CD14-positive monocyte (primary cell): ENCODE measurements at regions not wholly inside any gene's neighbourhood (a gene's known extent, or its start where the extent isn't known, plus 50 kb on each side); places are given as distances from the start of the nearest gene placed in this dataset.

Source experiments
- DNase-seq, 3 donors: peaks; one replicate each; pipeline ENCODE4 v3.0.0-alpha.2; 2011 to 2022
- H2AFZ ChIP-seq: 2 replicates; pipeline ENCODE4 v1.6.0; 2012; ENCODE audit warnings: mild to moderate bottlenecking, low read depth, low read length, inconsistent platforms; ENCODE audit not compliant: insufficient read depth, poor library complexity, severe bottlenecking
- H3K27ac ChIP-seq, 2 donors: 1 replicate in 1 of 2; 2 replicates in 1 of 2; pipeline ENCODE4 v1.5.1; 2012 to 2013; ENCODE audit warnings: low read length in 2 of 2, control low read depth in 1 of 2, inconsistent platforms in 1 of 2, low read depth in 1 of 2, mild to moderate bottlenecking in 1 of 2
- H3K27me3 ChIP-seq, 2 donors: one replicate each; pipeline versions ENCODE4 v1.6.0 to v1.6.1; 2011 to 2013; ENCODE audit warnings: low read length in 2 of 2; ENCODE audit not compliant: control insufficient read depth in 2 of 2, insufficient read depth in 2 of 2
- H3K36me3 ChIP-seq, 2 donors: replicated peaks in 1 of 2; 1 replicate in 1 of 2; 2 replicates in 1 of 2; pipeline versions ENCODE4 v1.5.1 to v1.6.1; 2012 to 2013; ENCODE audit warnings: low read length in 2 of 2, control low read depth in 1 of 2, inconsistent platforms in 1 of 2, mild to moderate bottlenecking in 1 of 2; ENCODE audit not compliant: insufficient read depth in 2 of 2, control insufficient read depth in 1 of 2
- H3K4me1 ChIP-seq, 2 donors: 1 replicate in 1 of 2; 2 replicates in 1 of 2; pipeline versions ENCODE4 v1.5.1 to v1.6.1; 2012 to 2013; ENCODE audit warnings: low read length in 2 of 2, control low read depth in 1 of 2, inconsistent platforms in 1 of 2, mild to moderate bottlenecking in 1 of 2, moderate library complexity in 1 of 2; ENCODE audit not compliant: insufficient read depth in 2 of 2, control insufficient read depth in 1 of 2
- H3K4me2 ChIP-seq: replicated peaks from 2 replicates; pipeline ENCODE3; 2012; ENCODE audit warnings: low read length, moderate library complexity, mild to moderate bottlenecking; ENCODE audit not compliant: poor library complexity, severe bottlenecking; ENCODE audit errors: extremely low read depth
- H3K4me3 ChIP-seq, 3 experiments: fragments of 200-600 bp in 1 of 3; sonication (generic) in 1 of 3; replicated peaks in 1 of 3; 1 replicate in 2 of 3; 2 replicates in 1 of 3; pipeline ENCODE4 v1.5.1; 2011 to 2013; ENCODE audit warnings: low read length in 3 of 3, mild to moderate bottlenecking in 3 of 3, control low read depth in 2 of 3, low read depth in 2 of 3, inconsistent platforms in 1 of 3, moderate library complexity in 1 of 3
- H3K79me2 ChIP-seq: 2 replicates; pipeline ENCODE4 v1.6.0; 2012; ENCODE audit warnings: mild to moderate bottlenecking, control low read depth, inconsistent platforms, low read length, moderate library complexity; ENCODE audit not compliant: insufficient read depth
- H3K9ac ChIP-seq: 2 replicates; pipeline ENCODE4 v1.6.0; 2017; ENCODE audit warnings: low read length, mild to moderate bottlenecking; ENCODE audit not compliant: insufficient read depth, poor library complexity, severe bottlenecking
- H3K9me3 ChIP-seq, 2 donors: replicated peaks in 1 of 2; 1 replicate in 1 of 2; 2 replicates in 1 of 2; pipeline versions ENCODE4 v1.5.1 to v1.6.1; 2012 to 2013; ENCODE audit warnings: low read length in 2 of 2, control low read depth in 1 of 2; ENCODE audit not compliant: control insufficient read depth in 1 of 2, insufficient read depth in 1 of 2
- H4K20me1 ChIP-seq: 2 replicates; pipeline ENCODE4 v1.6.0; 2012; ENCODE audit warnings: mild to moderate bottlenecking, low read length, control low read depth, moderate library complexity; ENCODE audit not compliant: insufficient read depth
- H3K27ac Mint-ChIP-seq, 7 donors: one replicate each; pipeline ENCODE4 v1.8.0; 2020; ENCODE audit warnings: mild to moderate bottlenecking in 7 of 7, mixed read lengths in 7 of 7, moderate library complexity in 6 of 7, inconsistent platforms in 2 of 7
- H3K27me3 Mint-ChIP-seq, 3 donors: one replicate each; pipeline ENCODE4 v1.8.0; 2021 to 2022; ENCODE audit warnings: low read depth in 3 of 3, mild to moderate bottlenecking in 3 of 3, mixed read lengths in 3 of 3, moderate library complexity in 3 of 3, inconsistent platforms in 1 of 3
- H3K36me3 Mint-ChIP-seq, 2 donors: one replicate each; pipeline ENCODE4 v1.8.0; 2020; ENCODE audit warnings: mixed read lengths in 2 of 2, inconsistent platforms in 1 of 2, mild to moderate bottlenecking in 1 of 2
- H3K4me1 Mint-ChIP-seq: one replicate; pipeline ENCODE4 v1.8.0; 2020; ENCODE audit warnings: mild to moderate bottlenecking, mixed read lengths
- H3K4me3 Mint-ChIP-seq, 2 donors: one replicate each; pipeline ENCODE4 v1.8.0; 2020; ENCODE audit warnings: mild to moderate bottlenecking in 2 of 2, mixed read lengths in 2 of 2, moderate library complexity in 1 of 2
- H3K9me3 Mint-ChIP-seq, 7 donors: one replicate each; pipeline ENCODE4 v1.8.0; 2020 to 2022; ENCODE audit warnings: mixed read lengths in 7 of 7, mild to moderate bottlenecking in 6 of 7, moderate library complexity in 6 of 7, inconsistent platforms in 2 of 7
- WGBS: methylation state at CpG from one replicate; pipeline ENCODE4 v1.1.5; 2013; ENCODE audit warnings: missing lambda C conversion rate; ENCODE audit not compliant: insufficient coverage; 5-methylcytosine and 5-hydroxymethylcytosine counted together
- intact Hi-C, 2 donors: fragments of 100-400 bp; cut with micrococcal nuclease; formaldehyde crosslinking; loops; one replicate each; pipeline versions ENCODE4 v1.15.0 to v1.15.1; 2023
- TF ChIP-seq, protein P1 (sequence below): fragments of 200-600 bp; IDR thresholded peaks from one replicate; pipeline ENCODE4 v1.8.0; 2022; ENCODE audit warnings: antibody characterized with exemption, mild to moderate bottlenecking

DNA sequence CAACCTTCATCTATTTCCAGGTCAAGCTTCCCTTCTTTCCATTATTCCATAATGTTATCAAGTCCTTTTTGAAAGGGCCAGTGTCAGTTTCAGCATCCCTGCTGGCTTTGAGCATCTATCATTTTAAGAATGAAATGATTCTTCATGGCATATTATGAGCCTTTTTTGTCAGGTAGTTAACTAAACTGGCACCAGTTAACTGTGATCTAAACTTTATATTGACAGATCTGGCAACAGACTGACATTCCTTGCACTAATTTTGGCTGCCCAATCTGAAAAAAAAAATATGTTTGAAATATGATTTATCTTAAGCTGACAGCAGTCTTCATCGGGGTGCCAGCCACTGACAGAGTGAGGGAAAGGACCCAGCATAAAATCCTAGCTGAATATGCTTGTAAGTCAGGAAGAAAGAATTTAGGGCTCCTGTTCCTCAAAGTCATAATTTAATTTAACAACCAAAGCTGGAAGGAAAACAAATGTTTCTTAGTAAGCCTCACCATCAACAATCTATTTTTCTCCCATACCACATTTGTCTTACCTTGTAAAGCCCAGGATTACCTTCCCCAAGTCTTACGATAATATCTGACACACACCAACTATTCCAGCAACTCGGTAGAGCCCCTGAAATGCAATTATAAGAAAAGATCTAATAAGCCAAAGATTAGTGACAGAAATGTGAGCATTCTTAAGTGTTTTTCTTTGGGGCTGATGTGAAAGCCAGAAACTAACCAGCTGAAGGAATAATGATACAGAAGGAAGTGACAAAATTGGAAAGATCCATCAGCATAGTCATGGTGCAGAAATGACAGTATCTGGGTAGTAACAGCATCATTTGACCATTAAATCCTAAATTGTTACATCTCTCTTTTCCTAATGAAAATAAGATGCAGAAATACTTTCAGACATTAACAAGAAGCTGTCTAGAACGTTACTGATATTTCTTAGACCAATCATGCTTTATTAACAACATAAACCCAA lies 228.1 kb downstream of the RBM43 start:
- Histone ChIP-seq H3K4me3 (no peak overlapping the region), H3K9ac (no peak overlapping the region), H3K27ac (no peak overlapping the region), H2AFZ (no peak overlapping the region), H3K27me3 (no peaks in the 10 kb centered on the region), H3K9me3 (no peaks in the 10 kb centered on the region), H3K4me2 (no peak overlapping the region), H3K36me3 (no peaks in the 10 kb centered on the region), H4K20me1 (no peaks in the 10 kb centered on the region), H3K79me2 (no peaks in the 10 kb centered on the region), H3K4me1 (no peaks in the 10 kb centered on the region)
- H3K27me3 Mint-ChIP-seq, result peaks cover 0 to 2% (median 0%) of the 10 kb centered on the region in 3 donors
- no peak overlapping the region for H3K4me3 Mint-ChIP-seq
- H3K36me3 Mint-ChIP-seq, result no peaks in the 10 kb centered on the region
- intact Hi-C loops, result no loop called here
- no CpG with 5 or more reads among the region's 4 CpGs for WGBS
- peaks cover 0 to 10% (median 3%) of the 10 kb centered on the region in 7 donors for H3K9me3 Mint-ChIP-seq
- no peak for DNase-seq
- TF ChIP-seq, protein P1, sequence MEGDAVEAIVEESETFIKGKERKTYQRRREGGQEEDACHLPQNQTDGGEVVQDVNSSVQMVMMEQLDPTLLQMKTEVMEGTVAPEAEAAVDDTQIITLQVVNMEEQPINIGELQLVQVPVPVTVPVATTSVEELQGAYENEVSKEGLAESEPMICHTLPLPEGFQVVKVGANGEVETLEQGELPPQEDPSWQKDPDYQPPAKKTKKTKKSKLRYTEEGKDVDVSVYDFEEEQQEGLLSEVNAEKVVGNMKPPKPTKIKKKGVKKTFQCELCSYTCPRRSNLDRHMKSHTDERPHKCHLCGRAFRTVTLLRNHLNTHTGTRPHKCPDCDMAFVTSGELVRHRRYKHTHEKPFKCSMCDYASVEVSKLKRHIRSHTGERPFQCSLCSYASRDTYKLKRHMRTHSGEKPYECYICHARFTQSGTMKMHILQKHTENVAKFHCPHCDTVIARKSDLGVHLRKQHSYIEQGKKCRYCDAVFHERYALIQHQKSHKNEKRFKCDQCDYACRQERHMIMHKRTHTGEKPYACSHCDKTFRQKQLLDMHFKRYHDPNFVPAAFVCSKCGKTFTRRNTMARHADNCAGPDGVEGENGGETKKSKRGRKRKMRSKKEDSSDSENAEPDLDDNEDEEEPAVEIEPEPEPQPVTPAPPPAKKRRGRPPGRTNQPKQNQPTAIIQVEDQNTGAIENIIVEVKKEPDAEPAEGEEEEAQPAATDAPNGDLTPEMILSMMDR, result no peak
- no peak overlapping the region for H3K27ac Mint-ChIP-seq
- H3K4me1 Mint-ChIP-seq, result no peaks in the 10 kb centered on the region

DNA sequence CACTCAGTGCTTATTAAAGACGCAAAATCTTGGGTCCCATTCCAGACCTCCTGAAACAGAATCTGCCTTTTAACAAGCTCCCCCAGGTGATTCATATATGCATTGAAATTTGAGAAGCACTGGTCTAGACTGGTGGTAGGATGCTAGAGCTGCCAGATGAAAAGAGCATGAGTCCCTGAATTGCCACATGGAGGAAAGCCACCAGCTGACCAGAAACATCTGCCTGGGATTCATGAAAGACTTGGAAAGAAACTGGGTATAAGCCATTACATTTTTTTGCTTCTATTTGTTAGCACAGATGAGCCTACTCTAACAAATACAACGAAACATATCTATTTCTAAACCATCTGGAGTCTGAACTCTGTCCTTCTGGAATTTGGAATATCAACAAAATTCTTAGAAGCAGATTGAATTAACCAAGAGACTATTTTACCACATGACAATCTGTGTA lies 228.9 kb downstream of the RBM43 start:
- Histone ChIP-seq H3K4me3 (no peak overlapping the region), H3K27me3 (no peaks in the 10 kb centered on the region), H3K27ac (no peak overlapping the region), H3K36me3 (no peaks in the 10 kb centered on the region), H2AFZ (no peak overlapping the region), H4K20me1 (no peaks in the 10 kb centered on the region), H3K79me2 (no peaks in the 10 kb centered on the region), H3K9ac (no peak overlapping the region), H3K4me1 (no peaks in the 10 kb centered on the region), H3K9me3 (no peaks in the 10 kb centered on the region), H3K4me2 (no peak overlapping the region)
- peaks cover 0 to 2% (median 0%) of the 10 kb centered on the region in 3 donors for H3K27me3 Mint-ChIP-seq
- no peak overlapping the region for H3K4me3 Mint-ChIP-seq
- no peak for DNase-seq
- TF ChIP-seq, protein P1, result no peak
- intact Hi-C loops, result no loop called here
- peaks cover 0 to 9% (median 3%) of the 10 kb centered on the region in 7 donors for H3K9me3 Mint-ChIP-seq
- no peak overlapping the region for H3K27ac Mint-ChIP-seq
- no peaks in the 10 kb centered on the region for H3K36me3 Mint-ChIP-seq
- no peaks in the 10 kb centered on the region for H3K4me1 Mint-ChIP-seq
- no CpG with 5 or more reads among the region's 2 CpGs for WGBS
